K562 (cell line): ENCODE measurements at regions not wholly inside any gene's neighbourhood (a gene's known extent, or its start where the extent isn't known, plus 50 kb on each side); places are given as distances from the start of the nearest gene placed in this dataset.

ENCODE experiments used
- ATAC-seq: fragments of 200-7000 bp; cut with Tn5 transposase; 3 replicates; pipeline ENCODE4 v1.9.1; 2020; ENCODE audit warnings: moderate library complexity
- BruUV-seq: library from RNA; stranded (reverse); fragments of 400-500 nt; replicated peaks from 2 replicates; lab custom pipeline; 2021; lab: Mats Ljungman, UMichigan
- CTCF ChIA-PET: fragments of 300-600 bp; formaldehyde crosslinking; extraction: SDS; loops from one replicate; lab custom pipeline; 2021; ENCODE audit warnings: low intra/inter-chr PET ratio; lab: Yijun Ruan, JAX
- POLR2A ChIA-PET: fragments of 300-600, 350-650 bp; sonication (Branson Sonifier 250); formaldehyde crosslinking; extraction: SDS; loops from one replicate; lab custom pipeline; 2021; ENCODE audit warnings: antibody characterized with exemption, inconsistent platforms; lab: Yijun Ruan, JAX
- DNase-seq, 4 experiments: peaks; one replicate each; pipeline versions ENCODE4 v3.0.0 to v3.0.0-alpha.2; 2011 to 2018; ENCODE audit warnings: low spot score in 3 of 4, mixed read lengths in 3 of 4; ENCODE audit errors: extremely low read depth in 1 of 4
- FAIRE-seq: peaks from 2 replicates; lab custom pipeline; 2011; peaks lifted over from hg19 to GRCh38; lab: Jason Lieb, UNC
- H2AFZ ChIP-seq: 2 replicates; pipeline ENCODE4 v1.6.0; 2011; ENCODE audit warnings: low read depth, low read length, control low read depth, inconsistent platforms
- H3K27ac ChIP-seq: fragments of 200-600 bp; 3 replicates; pipeline ENCODE4 v1.8.0; 2011; ENCODE audit warnings: low read depth, mild to moderate bottlenecking, control low read depth, inconsistent platforms, low read length, moderate library complexity, mixed read lengths; ENCODE audit errors: extremely low read depth
- H3K27me3 ChIP-seq, 2 experiments: fragments of 300-600 bp in 1 of 2; 2 replicates in 1 of 2; 3 replicates in 1 of 2; pipeline versions ENCODE4 v1.6.0 to v1.8.0; 2011; ENCODE audit warnings: inconsistent platforms in 2 of 2, low read length in 2 of 2, mild to moderate bottlenecking in 1 of 2, mixed read lengths in 1 of 2, moderate library complexity in 1 of 2; ENCODE audit not compliant: control insufficient read depth in 2 of 2, insufficient read depth in 2 of 2
- H3K36me3 ChIP-seq: fragments of 300-600 bp; 3 replicates; pipeline ENCODE4 v1.8.0; 2011; ENCODE audit warnings: mild to moderate bottlenecking, low read length, inconsistent platforms; ENCODE audit not compliant: control insufficient read depth, insufficient read depth
- H3K4me1 ChIP-seq, 2 experiments: fragments of 200-600 bp in 1 of 2; replicated peaks in 1 of 2; 2 replicates in 1 of 2; 3 replicates in 1 of 2; pipeline versions ENCODE4 v1.5.1 to v1.8.0; 2011; ENCODE audit warnings: inconsistent platforms in 2 of 2, low read length in 2 of 2, mild to moderate bottlenecking in 1 of 2, mixed read lengths in 1 of 2, moderate library complexity in 1 of 2; ENCODE audit not compliant: control insufficient read depth in 2 of 2, insufficient read depth in 2 of 2
- H3K4me2 ChIP-seq: 2 replicates; pipeline ENCODE4 v1.6.1; 2011; ENCODE audit warnings: low read length, control low read depth, inconsistent platforms, mixed read lengths; ENCODE audit not compliant: insufficient read depth
- H3K4me3 ChIP-seq: fragments of 200-600 bp; sonication (generic), shearing (Covaris generic); 2 replicates; pipeline ENCODE4 v1.5.1; 2016; ENCODE audit warnings: control low read depth, inconsistent platforms
- H3K79me2 ChIP-seq: fragments of 200-600 bp; 3 replicates; pipeline ENCODE4 v1.8.0; 2011; ENCODE audit warnings: low read length, inconsistent platforms; ENCODE audit not compliant: control insufficient read depth, insufficient read depth
- H3K9ac ChIP-seq, 2 experiments: 2 replicates each; pipeline versions ENCODE4 v1.6.0 to v1.6.1; 2011; ENCODE audit warnings: low read depth in 2 of 2, low read length in 2 of 2, control low read depth in 1 of 2, inconsistent platforms in 1 of 2, mild to moderate bottlenecking in 1 of 2, mixed read lengths in 1 of 2; ENCODE audit not compliant: insufficient read depth in 1 of 2
- H3K9me1 ChIP-seq: one replicate; pipeline ENCODE4 v1.6.0; 2011; ENCODE audit warnings: inconsistent platforms, mild to moderate bottlenecking, low read length, moderate library complexity; ENCODE audit not compliant: control insufficient read depth, insufficient read depth
- H3K9me3 ChIP-seq: replicated peaks from 2 replicates; pipeline ENCODE4 v1.5.1; 2011; ENCODE audit warnings: low read depth, low read length, inconsistent platforms; ENCODE audit not compliant: control insufficient read depth, insufficient read depth
- H4K20me1 ChIP-seq: replicated peaks from 2 replicates; pipeline ENCODE4 v1.6.1; 2011; ENCODE audit warnings: low read length, inconsistent platforms, mixed read lengths; ENCODE audit not compliant: control insufficient read depth, insufficient read depth
- ARID3B ChIP-seq: fragments of 250-450 bp; sonication (Bioruptor Pico); IDR thresholded peaks from 2 replicates; pipeline ENCODE4 v1.4.0; 2020; ENCODE audit warnings: borderline replicate concordance
- HMBOX1 ChIP-seq: sonication (generic); IDR thresholded peaks from 2 replicates; pipeline ENCODE4 v1.6.1; 2016
- KDM1A ChIP-seq, 2 experiments: fragments of 450-650 bp; IDR thresholded peaks; 2 replicates each; pipeline ENCODE4 v1.6.1; 2016; ENCODE audit warnings: mild to moderate bottlenecking in 2 of 2
- KLF1 ChIP-seq: fragments of 450-650 bp; IDR thresholded peaks from 2 replicates; pipeline ENCODE4 v1.6.1; 2016; ENCODE audit warnings: missing genetic modification characterization, missing compliant biosample characterization
- RBM25 ChIP-seq: fragments of 200-400 bp; formaldehyde crosslinking; IDR thresholded peaks from 2 replicates; pipeline ENCODE4 v1.6.1; 2018; ENCODE audit warnings: low read length, low read depth, moderate library complexity; ENCODE audit not compliant: severe bottlenecking
- ZBTB11 ChIP-seq, 3 experiments: fragments of 200-800 bp in 1 of 3; fragments of 250-450 bp in 1 of 3; fragments of 450-650 bp in 1 of 3; sonication (Bioruptor Pico) in 1 of 3; sonication (Bioruptor generic) in 1 of 3; formaldehyde crosslinking in 1 of 3; IDR thresholded peaks; 2 replicates each; pipeline versions ENCODE4 v1.6.1 to v1.8.0; 2016 to 2022; ENCODE audit warnings: mild to moderate bottlenecking in 2 of 3, missing genetic modification characterization in 2 of 3, missing compliant biosample characterization in 1 of 3, moderate library complexity in 1 of 3
- WGBS: fragments of 100-300 bp; shearing (Covaris generic); methylation state at CpG from one replicate; pipeline ENCODE4 v1.1.6; 2016; ENCODE audit warnings: low coverage, mixed read lengths; ENCODE audit not compliant: insufficient coverage; ENCODE audit errors: missing lambda C conversion rate; 5-methylcytosine and 5-hydroxymethylcytosine counted together
- in situ Hi-C: fragments of 300-500 bp; cut with MboI; formaldehyde crosslinking; loops from 4 replicates; pipeline ENCODE4 v1.15.0; 2018; ENCODE audit warnings: inconsistent platforms, mixed read lengths
- intact Hi-C: fragments of 100-400 bp; cut with micrococcal nuclease; formaldehyde crosslinking; loops from 2 replicates; pipeline ENCODE4 v1.14.2; 2022

DNA sequence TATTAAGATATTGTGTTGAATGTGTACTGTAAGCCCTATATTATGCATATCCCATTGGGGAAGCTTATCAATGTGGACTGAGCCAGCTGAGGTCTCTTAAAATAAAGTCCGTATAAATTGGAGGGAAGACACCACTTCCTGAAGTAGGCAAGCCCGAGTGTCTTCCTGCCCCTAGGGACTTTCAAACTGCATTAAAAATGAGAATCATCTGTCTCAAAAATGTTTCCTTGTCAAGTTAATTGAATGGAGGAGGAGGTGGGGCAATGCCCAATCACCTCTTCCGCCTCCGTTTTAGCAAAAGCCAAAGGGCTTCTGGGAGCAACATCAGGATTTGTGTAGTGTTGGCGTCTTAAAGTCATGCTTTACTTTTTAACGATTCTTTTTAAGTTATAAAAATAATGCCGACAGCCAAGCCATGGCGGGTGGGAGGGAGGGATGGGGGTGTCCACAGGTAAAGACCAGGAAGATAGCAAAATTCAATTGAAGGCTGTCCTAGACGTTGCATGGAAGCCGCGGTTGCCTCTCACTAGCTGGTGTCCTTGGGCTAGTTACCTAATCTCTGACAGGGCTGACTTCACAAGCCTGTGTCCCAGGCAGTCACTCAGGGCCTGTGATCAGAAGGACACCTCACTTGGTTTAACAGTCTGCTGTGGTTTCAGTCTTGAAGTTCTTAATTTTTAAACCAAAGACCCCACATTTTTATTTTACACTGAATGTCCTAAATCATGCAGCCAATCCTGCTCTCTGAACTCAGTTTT lies 524.9 kb upstream of the PROK2 start:
- no TSS peak for BruUV-seq
- in situ Hi-C loops = no loop called here
- Histone ChIP-seq H2AFZ (peak overlapping the region; percentile 79), H3K27me3 (no peaks in the 10 kb centered on the region), H3K9me3 (no peaks in the 10 kb centered on the region), H4K20me1 (no peaks in the 10 kb centered on the region), H3K79me2 (no peaks in the 10 kb centered on the region), H3K9me1 (no peaks in the 10 kb centered on the region), H3K9ac (peak overlapping the region in 1 of 2 experiments; percentile 86; a peak in 1 of 4 replicates), H3K36me3 (no peaks in the 10 kb centered on the region), H3K4me3 (no peak overlapping the region), H3K27ac (peak overlapping the region; percentile 43; the same call in 1 of the 3 replicates), H3K4me1 (peaks cover 12 to 26% of the 10 kb centered on the region in 2 experiments), H3K4me2 (peak overlapping the region; percentile 21; the same call in 1 of the 2 replicates)
- POLR2A ChIA-PET = interaction anchor here (1.0 kb wide), 1 partner anchor 9 kb away, joined by 5 read pairs; no protein-coding TSS in a partner anchor
- FAIRE-seq (peak; percentile 74), DNase-seq (no peak), ATAC-seq (peak; percentile 59)
- TF ChIP-seq HMBOX1 (0 out of 2 replicates have a peak, but pooled peaks have one; percentile 39), KDM1A (IDR thresholded peaks at IDR 0.05) (0 out of 4 replicates have a peak, but pooled peaks of 1 of the 2 experiments have one; percentile 16), KLF1 (tag) (no peak), ARID3B (CRISPR knock-in tag) (no peak), RBM25 (peak; percentile 9), ZBTB11 (CRISPR knock-in tag; IDR thresholded peaks at IDR 0.05) (peak in 1 of 3 experiments; percentile 6; a peak in 1 of 6 replicates)
- CTCF ChIA-PET = no interaction called here
- WGBS = 63% methylated on average over 3 of the region's 11 CpGs
- intact Hi-C loops = no loop called here
